GM12872 (cell line): ENCODE measurements at regions not wholly inside any gene's neighbourhood (a gene's known extent, or its start where the extent isn't known, plus 50 kb on each side); places are given as distances from the start of the nearest gene placed in this dataset.

ENCODE experiments used
- CTCF ChIP-seq: IDR thresholded peaks from 3 replicates; pipeline ENCODE4 v1.5.1; 2011; ENCODE audit warnings: low read depth, mild to moderate bottlenecking, low read length, moderate library complexity; ENCODE audit not compliant: insufficient read depth

- no peak for TF ChIP-seq CTCF
Observed at GRCh38 chr12:114478865-114479264, 72.9 kb upstream of the TBX5 start.

- no peak for TF ChIP-seq CTCF
Observed at GRCh38 chr12:114477989-114478395, 72.0 kb upstream of the TBX5 start.

- TF ChIP-seq CTCF: no peak
Observed at GRCh38 chr12:114476159-114476558, 70.2 kb upstream of the TBX5 start.

GRCh38 chr12:114473717-114474116, 67.8 kb upstream of the TBX5 start:
- TF ChIP-seq CTCF: no peak

GRCh38 chr12:114473018-114473417, 67.1 kb upstream of the TBX5 start:
- no peak for TF ChIP-seq CTCF

- no peak for TF ChIP-seq CTCF
Observed at GRCh38 chr12:114457620-114458019, 51.7 kb upstream of the TBX5 start.
